HepG2 (cell line): ENCODE measurements at regions not wholly inside any gene's neighbourhood (a gene's known extent, or its start where the extent isn't known, plus 50 kb on each side); places are given as distances from the start of the nearest gene placed in this dataset.

Source experiments
- ATAC-seq: fragments of 200-7000 bp; cut with Tn5 transposase; 3 replicates; pipeline ENCODE4 v1.9.1; 2020; ENCODE audit warnings: mild to moderate bottlenecking, moderate library complexity
- BruUV-seq: library from RNA; stranded (reverse); fragments of 400-500 nt; replicated peaks from 2 replicates; lab custom pipeline; 2021; lab: Mats Ljungman, UMichigan
- CTCF ChIA-PET: fragments of 300-600 bp; formaldehyde crosslinking; extraction: SDS; loops from one replicate; lab custom pipeline; 2021; ENCODE audit warnings: low total read pairs, inconsistent platforms, low intra/inter-chr PET ratio; lab: Yijun Ruan, JAX
- POLR2A ChIA-PET: fragments of 350-600 bp; sonication (Branson Sonifier 250); formaldehyde crosslinking; loops from one replicate; lab custom pipeline; 2020; ENCODE audit warnings: antibody characterized with exemption, inconsistent platforms; lab: Yijun Ruan, JAX
- DNase-seq: peaks from one replicate; pipeline ENCODE4 v3.0.0-alpha.2; 2015; ENCODE audit warnings: low spot score
- FAIRE-seq: peaks from 3 replicates; lab custom pipeline; 2011; peaks lifted over from hg19 to GRCh38; lab: Jason Lieb, UNC
- H2AFZ ChIP-seq: one replicate; pipeline ENCODE4 v1.6.1; 2011; ENCODE audit warnings: low read length, inconsistent platforms
- H3K27ac ChIP-seq: fragments of 300-600 bp; 3 replicates; pipeline ENCODE4 v1.8.0; 2011; ENCODE audit warnings: mixed run types, mild to moderate bottlenecking, mixed read lengths, low read length, inconsistent platforms; ENCODE audit not compliant: insufficient read depth; ENCODE audit errors: extremely low read length
- H3K27me3 ChIP-seq, 2 experiments: fragments of 200-600 bp in 1 of 2; 2 replicates in 1 of 2; 3 replicates in 1 of 2; pipeline versions ENCODE4 v1.6.0 to v1.8.0; 2011; ENCODE audit warnings: low read length in 2 of 2, mild to moderate bottlenecking in 2 of 2, moderate library complexity in 2 of 2, inconsistent platforms in 1 of 2; ENCODE audit not compliant: insufficient read depth in 2 of 2, control insufficient read depth in 1 of 2
- H3K36me3 ChIP-seq, 2 experiments: fragments of 200-600 bp in 1 of 2; replicated peaks in 1 of 2; 2 replicates in 1 of 2; 3 replicates in 1 of 2; pipeline versions ENCODE4 v1.5.1 to v1.8.0; 2011; ENCODE audit warnings: low read length in 2 of 2, inconsistent platforms in 1 of 2; ENCODE audit not compliant: insufficient read depth in 2 of 2, control insufficient read depth in 1 of 2
- H3K4me1 ChIP-seq: 2 replicates; pipeline ENCODE4 v1.5.1; 2012; ENCODE audit warnings: low read length, inconsistent platforms; ENCODE audit not compliant: insufficient read depth
- H3K4me2 ChIP-seq: 2 replicates; pipeline ENCODE4 v1.6.0; 2011; ENCODE audit warnings: low read depth, low read length, inconsistent platforms
- H3K4me3 ChIP-seq, 3 experiments: fragments of 200-600 bp in 1 of 3; sonication (generic), shearing (Covaris generic) in 1 of 3; replicated peaks in 1 of 3; 2 replicates each; pipeline ENCODE4 v1.5.1; 2011 to 2016; ENCODE audit warnings: low read length in 3 of 3, inconsistent platforms in 2 of 3, low read depth in 2 of 3, mild to moderate bottlenecking in 2 of 3, control low read depth in 1 of 3, mixed read lengths in 1 of 3; ENCODE audit not compliant: insufficient read depth in 1 of 3
- H3K79me2 ChIP-seq: one replicate; pipeline ENCODE4 v1.6.1; 2011; ENCODE audit warnings: low read length, inconsistent platforms; ENCODE audit not compliant: insufficient read depth
- H3K9ac ChIP-seq: 2 replicates; pipeline ENCODE4 v1.6.0; 2011; ENCODE audit warnings: mild to moderate bottlenecking, low read depth, low read length, inconsistent platforms; ENCODE audit not compliant: insufficient read depth
- H3K9me3 ChIP-seq: 2 replicates; pipeline ENCODE4 v1.5.1; 2012; ENCODE audit warnings: mild to moderate bottlenecking, low read length
- H4K20me1 ChIP-seq: 2 replicates; pipeline ENCODE4 v1.6.0; 2011; ENCODE audit warnings: inconsistent platforms, mild to moderate bottlenecking, low read length, moderate library complexity; ENCODE audit not compliant: insufficient read depth
- ZNF20 ChIP-seq: sonication (generic); formaldehyde crosslinking; IDR thresholded peaks from 2 replicates; pipeline ENCODE4 v1.4.0; 2020; ENCODE audit warnings: mild to moderate bottlenecking, moderate library complexity, missing genetic modification reagents
- ZNF75D ChIP-seq: sonication (generic); formaldehyde crosslinking; IDR thresholded peaks from 2 replicates; pipeline ENCODE4 v1.8.1; 2023; ENCODE audit warnings: missing genetic modification reagents, mild to moderate bottlenecking, borderline replicate concordance
- ZSCAN31 ChIP-seq: sonication (generic); formaldehyde crosslinking; IDR thresholded peaks from 2 replicates; pipeline ENCODE4 v1.5.0; 2020; ENCODE audit warnings: low read depth, mild to moderate bottlenecking, missing genetic modification reagents
- WGBS: methylation state at CpG from one replicate; pipeline ENCODE4 v1.1.6; 2017; ENCODE audit warnings: low lambda C conversion rate; 5-methylcytosine and 5-hydroxymethylcytosine counted together
- in situ Hi-C: cut with HindIII; loops from 2 replicates; pipeline ENCODE4 v1.10.0; 2017; ENCODE audit warnings: low pct_unique_long_range_greater_than_20kb; ENCODE audit not compliant: extremely low pct_ligation_motif_present
- intact Hi-C: fragments of 100-400 bp; cut with micrococcal nuclease; formaldehyde crosslinking; loops from one replicate; pipeline ENCODE4 v1.10.0; 2022; ENCODE audit not compliant: unreplicated experiment
- TF ChIP-seq, protein P1 (sequence below): sonication (generic); formaldehyde crosslinking; IDR thresholded peaks from 2 replicates; pipeline ENCODE4 v1.5.1; 2020; ENCODE audit warnings: mild to moderate bottlenecking, moderate library complexity, missing genetic modification reagents

DNA sequence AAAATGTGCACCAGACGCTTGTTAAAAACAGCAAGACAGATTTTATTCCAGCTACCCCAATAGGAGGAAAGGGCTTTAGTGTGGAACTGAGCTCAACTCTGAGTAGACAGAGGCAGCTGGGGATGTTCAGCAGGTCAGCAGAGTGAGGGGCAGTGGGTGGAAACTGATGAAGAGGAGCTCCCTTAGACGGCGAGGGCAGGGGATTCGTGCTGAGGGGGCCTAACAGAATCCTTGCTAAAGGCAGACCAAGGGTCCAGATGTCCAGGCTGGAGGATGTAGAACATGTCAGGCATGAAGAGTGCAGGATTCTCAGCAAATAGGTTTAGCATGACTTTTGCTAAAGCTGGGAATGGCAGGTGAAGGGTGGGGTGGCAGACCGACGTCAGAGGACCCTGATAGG, 71.9 kb upstream of the OLFM1 start:
- CTCF ChIA-PET: no interaction called here
- H3K9me3 ChIP-seq: no peaks in the 10 kb centered on the region
- FAIRE-seq: no peak
- H3K36me3 ChIP-seq: no peaks in the 10 kb centered on the region
- in situ Hi-C loops: no loop called here
- H3K4me1 ChIP-seq: no peaks in the 10 kb centered on the region
- 1% methylated on average over 6 of the region's 6 CpGs for WGBS
- H3K9ac ChIP-seq: no peak overlapping the region
- no peak overlapping the region for H3K4me2 ChIP-seq
- intact Hi-C loops: no loop called here
- H3K27me3 ChIP-seq: peaks cover 7 to 53% of the 10 kb centered on the region in 2 experiments; a peak in 4 of 5 replicates
- POLR2A ChIA-PET: no interaction called here
- no peak for TF ChIP-seq ZNF20 (CRISPR knock-in tag)
- TF ChIP-seq, all 625 proteins: peak for 0
- no peaks in the 10 kb centered on the region for H3K79me2 ChIP-seq
- no peaks in the 10 kb centered on the region for H4K20me1 ChIP-seq
- H3K27ac ChIP-seq: no peak overlapping the region
- no peak for ATAC-seq
- H3K4me3 ChIP-seq: no peak overlapping the region
- no TSS peak for BruUV-seq
- DNase-seq: no peak
- no peak overlapping the region for H2AFZ ChIP-seq

DNA sequence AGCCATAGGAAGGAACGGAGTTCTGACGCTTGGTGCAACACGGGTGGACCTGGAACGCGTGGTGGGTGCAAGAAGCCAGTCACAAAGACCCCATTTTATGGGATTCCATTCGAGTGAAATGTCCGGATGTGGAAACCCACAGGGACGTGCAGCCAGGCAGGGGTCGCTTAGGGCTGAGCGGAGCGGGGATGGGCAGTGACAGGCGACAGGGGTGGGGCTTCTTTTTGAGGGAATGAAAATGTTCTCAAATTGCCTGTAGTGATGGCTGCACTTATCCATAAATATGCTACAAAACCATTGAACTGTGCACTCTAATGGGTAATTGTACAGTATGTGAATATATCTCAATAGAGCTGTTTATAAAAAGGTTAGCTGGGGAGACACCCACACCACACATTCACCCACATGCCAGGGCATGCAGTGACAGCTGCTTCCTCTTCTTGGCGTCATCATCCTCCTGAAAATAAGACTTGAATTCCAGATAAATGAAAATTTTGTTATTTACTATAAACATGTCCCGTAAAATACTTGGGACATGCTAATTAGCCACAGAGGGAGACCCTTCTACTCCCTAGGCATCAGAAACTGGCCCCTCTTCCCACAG, 71.3 kb upstream of the OLFM1 start:
- intact Hi-C loops (no loop called here), in situ Hi-C loops (no loop called here)
- CTCF ChIA-PET: no interaction called here
- POLR2A ChIA-PET: no interaction called here
- H4K20me1 ChIP-seq: no peaks in the 10 kb centered on the region
- H3K4me1 ChIP-seq: no peaks in the 10 kb centered on the region
- DNase-seq: no peak
- no peaks in the 10 kb centered on the region for H3K36me3 ChIP-seq
- no peak overlapping the region for H3K27ac ChIP-seq
- peaks cover 7 to 55% of the 10 kb centered on the region in 2 experiments; a peak in 4 of 5 replicates for H3K27me3 ChIP-seq
- H3K4me3 ChIP-seq: no peak overlapping the region
- no peak overlapping the region for H2AFZ ChIP-seq
- H3K9me3 ChIP-seq: no peaks in the 10 kb centered on the region
- no peaks in the 10 kb centered on the region for H3K79me2 ChIP-seq
- no peak for FAIRE-seq
- no peak overlapping the region for H3K9ac ChIP-seq
- H3K4me2 ChIP-seq: no peak overlapping the region
- 23% methylated on average over 14 of the region's 14 CpGs for WGBS
- BruUV-seq: no TSS peak
- TF ChIP-seq ZNF75D (CRISPR knock-in tag) (no peak), ZSCAN31 (CRISPR knock-in tag) (no peak)
- TF ChIP-seq, protein P1, sequence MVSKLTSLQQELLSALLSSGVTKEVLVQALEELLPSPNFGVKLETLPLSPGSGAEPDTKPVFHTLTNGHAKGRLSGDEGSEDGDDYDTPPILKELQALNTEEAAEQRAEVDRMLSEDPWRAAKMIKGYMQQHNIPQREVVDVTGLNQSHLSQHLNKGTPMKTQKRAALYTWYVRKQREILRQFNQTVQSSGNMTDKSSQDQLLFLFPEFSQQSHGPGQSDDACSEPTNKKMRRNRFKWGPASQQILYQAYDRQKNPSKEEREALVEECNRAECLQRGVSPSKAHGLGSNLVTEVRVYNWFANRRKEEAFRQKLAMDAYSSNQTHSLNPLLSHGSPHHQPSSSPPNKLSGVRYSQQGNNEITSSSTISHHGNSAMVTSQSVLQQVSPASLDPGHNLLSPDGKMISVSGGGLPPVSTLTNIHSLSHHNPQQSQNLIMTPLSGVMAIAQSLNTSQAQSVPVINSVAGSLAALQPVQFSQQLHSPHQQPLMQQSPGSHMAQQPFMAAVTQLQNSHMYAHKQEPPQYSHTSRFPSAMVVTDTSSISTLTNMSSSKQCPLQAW (CRISPR knock-in tag): no peak
- ATAC-seq: no peak
